GM12878 (cell line): ENCODE measurements at regions not wholly inside any gene's neighbourhood (a gene's known extent, or its start where the extent isn't known, plus 50 kb on each side); places are given as distances from the start of the nearest gene placed in this dataset.

Experiments
- ATAC-seq: fragments of 200-7000 bp; cut with Tn5 transposase; 3 replicates; pipeline ENCODE4 v1.9.1; 2020; ENCODE audit warnings: mild to moderate bottlenecking, moderate library complexity
- BruUV-seq: library from RNA; stranded (reverse); fragments of 400-500 nt; replicated peaks from 2 replicates; lab custom pipeline; 2021; lab: Mats Ljungman, UMichigan
- CTCF ChIA-PET: fragments of 300-600 bp; sonication (Branson Sonifier 250); formaldehyde crosslinking; extraction: SDS; loops from one replicate; lab custom pipeline; 2021; ENCODE audit warnings: inconsistent platforms; lab: Yijun Ruan, JAX
- POLR2A ChIA-PET: fragments of 350-600 bp; formaldehyde crosslinking; extraction: SDS; loops from one replicate; lab custom pipeline; 2021; ENCODE audit warnings: inconsistent platforms; lab: Charles Lee
- RAD21 ChIA-PET: fragments of 300-600 bp; sonication (Branson Sonifier 250); formaldehyde crosslinking; loops from one replicate; lab custom pipeline; 2023; ENCODE audit warnings: antibody characterized with exemption; ENCODE audit not compliant: unreplicated experiment; lab: Charles Lee
- SMC1A ChIA-PET: fragments of 300-600 bp; sonication (Branson Sonifier 250); formaldehyde crosslinking; loops from one replicate; lab custom pipeline; 2023; ENCODE audit not compliant: unreplicated experiment, uncharacterized antibody; lab: Charles Lee
- DNase-seq: peaks from one replicate; pipeline ENCODE4 v3.0.0-alpha.2; 2011; ENCODE audit warnings: low read depth, low spot score
- FAIRE-seq: peaks from 3 replicates; lab custom pipeline; 2011; peaks lifted over from hg19 to GRCh38; lab: Jason Lieb, UNC
- H2AFZ ChIP-seq: 2 replicates; pipeline ENCODE4 v1.6.0; 2011; ENCODE audit warnings: low read depth, low read length, control low read depth; ENCODE audit not compliant: control insufficient read depth
- H3K27ac ChIP-seq: 2 replicates; pipeline ENCODE4 v1.5.1; 2011; ENCODE audit warnings: control low read depth; ENCODE audit not compliant: control insufficient read depth, insufficient read depth
- H3K27me3 ChIP-seq, 2 experiments: replicated peaks in 1 of 2; 2 replicates each; pipeline versions ENCODE4 v1.6.0 to v1.6.1; 2011; ENCODE audit warnings: low read length in 1 of 2; ENCODE audit not compliant: control insufficient read depth in 2 of 2, insufficient read depth in 2 of 2
- H3K36me3 ChIP-seq, 2 experiments: 2 replicates each; pipeline ENCODE4 v1.5.1; 2011; ENCODE audit warnings: low read length in 1 of 2; ENCODE audit not compliant: control insufficient read depth in 2 of 2, insufficient read depth in 2 of 2
- H3K4me1 ChIP-seq: 2 replicates; pipeline ENCODE4 v1.6.1; 2011; ENCODE audit warnings: mild to moderate bottlenecking, low read length, moderate library complexity, mixed read lengths; ENCODE audit not compliant: control insufficient read depth, insufficient read depth
- H3K4me2 ChIP-seq: 2 replicates; pipeline ENCODE4 v1.6.0; 2011; ENCODE audit warnings: control low read depth; ENCODE audit not compliant: control insufficient read depth, insufficient read depth
- H3K4me3 ChIP-seq: fragments of 200-600 bp; sonication (generic); 2 replicates; pipeline ENCODE4 v1.5.1; 2016
- H3K79me2 ChIP-seq: 2 replicates; pipeline ENCODE4 v1.6.0; 2011; ENCODE audit warnings: low read length; ENCODE audit not compliant: control insufficient read depth, insufficient read depth
- H3K9ac ChIP-seq: 2 replicates; pipeline ENCODE4 v1.8.0; 2011; ENCODE audit warnings: low read length, control low read depth, mixed read lengths; ENCODE audit not compliant: control insufficient read depth, insufficient read depth
- H3K9me3 ChIP-seq: replicated peaks from 3 replicates; pipeline ENCODE4 v1.5.1; 2011; ENCODE audit warnings: mild to moderate bottlenecking, low read length; ENCODE audit not compliant: control insufficient read depth, insufficient read depth
- H4K20me1 ChIP-seq: 2 replicates; pipeline ENCODE4 v1.6.0; 2011; ENCODE audit not compliant: control insufficient read depth, insufficient read depth
- BHLHE40 ChIP-seq, 2 experiments: fragments of 450-650 bp in 1 of 2; IDR thresholded peaks; 2 replicates each; pipeline ENCODE4 v1.6.1; 2011 to 2017; ENCODE audit warnings: low read depth in 2 of 2, borderline replicate concordance in 1 of 2, improper control_type of control experiment in 1 of 2, low read length in 1 of 2, mild to moderate bottlenecking in 1 of 2
- MLLT1 ChIP-seq: fragments of 450-650 bp; IDR thresholded peaks from 2 replicates; pipeline ENCODE4 v1.6.1; 2016; ENCODE audit warnings: mild to moderate bottlenecking
- NBN ChIP-seq: fragments of 450-650 bp; IDR thresholded peaks from 2 replicates; pipeline ENCODE4 v1.6.1; 2016
- NKRF ChIP-seq: fragments of 450-650 bp; conservative IDR thresholded peaks from 2 replicates; pipeline ENCODE4 v1.6.1; 2017; ENCODE audit warnings: mild to moderate bottlenecking, moderate library complexity
- POU2F2 ChIP-seq: IDR thresholded peaks from 3 replicates; pipeline ENCODE4 v1.6.1; 2011; ENCODE audit warnings: low read depth, mild to moderate bottlenecking, low read length, borderline replicate concordance
- RBBP5 ChIP-seq: fragments of 200-600 bp; sonication (generic); conservative IDR thresholded peaks from 2 replicates; pipeline ENCODE4 v1.6.1; 2016
- RELA ChIP-seq: fragments of 450-650 bp; IDR thresholded peaks from 2 replicates; pipeline ENCODE4 v1.8.0; 2014; ENCODE audit warnings: borderline replicate concordance; ENCODE audit not compliant: partially characterized antibody
- SUPT20H ChIP-seq: IDR thresholded peaks from 2 replicates; pipeline ENCODE4 v1.6.1; 2011; ENCODE audit warnings: low read depth, mild to moderate bottlenecking, low read length, moderate library complexity, borderline replicate concordance; ENCODE audit not compliant: control insufficient read depth
- TAF1 ChIP-seq: IDR thresholded peaks from 2 replicates; pipeline ENCODE4 v1.6.1; 2011; ENCODE audit warnings: mild to moderate bottlenecking, low read depth, low read length, borderline replicate concordance
- ZBTB4 ChIP-seq: fragments of 450-650 bp; formaldehyde crosslinking; IDR thresholded peaks from 2 replicates; pipeline ENCODE4 v1.4.0; 2022; ENCODE audit warnings: mild to moderate bottlenecking, moderate library complexity
- WGBS: methylation state at CpG from one replicate; pipeline ENCODE4 v1.1.6; 2016; ENCODE audit warnings: low lambda C conversion rate; ENCODE audit not compliant: insufficient replicate concordance, insufficient coverage; ENCODE audit errors: missing lambda C conversion rate; 5-methylcytosine and 5-hydroxymethylcytosine counted together
- in situ Hi-C: fragments of 300-500 bp; cut with MboI; formaldehyde crosslinking; loops from 9 replicates; pipeline ENCODE4 v1.14.3; 2018; ENCODE audit warnings: mixed read lengths
- intact Hi-C: fragments of 100-400 bp; cut with micrococcal nuclease; formaldehyde crosslinking; loops from one replicate; pipeline ENCODE4 v1.14.2; 2022; ENCODE audit not compliant: unreplicated experiment

- in situ Hi-C loops, result no loop called here
- intact Hi-C loops, result no loop called here
- TF ChIP-seq NKRF, result no peak
- no peak for TF ChIP-seq RELA
- no peak for TF ChIP-seq ZBTB4 (CRISPR knock-in tag)
- no peak for TF ChIP-seq MLLT1
- TF ChIP-seq SUPT20H, result no peak
- TF ChIP-seq BHLHE40 (IDR thresholded peaks at IDR 0.05; ENCODE audit: borderline replicate concordance in 1 of 2, low read depth in 2 of 2, low read length in 1 of 2), result no peak
- no peak for TF ChIP-seq TAF1
- TF ChIP-seq POU2F2, result no peak
- no peak for TF ChIP-seq NBN
- no peak for TF ChIP-seq RBBP5
- no peak overlapping the region for H3K27ac ChIP-seq
- WGBS, result 51% methylated on average over 8 of the region's 8 CpGs
- H4K20me1 ChIP-seq, result no peaks in the 10 kb centered on the region
- RAD21 ChIA-PET, result no interaction called here
- no peak overlapping the region for H3K4me3 ChIP-seq
- H3K9me3 ChIP-seq, result no peaks in the 10 kb centered on the region
- CTCF ChIA-PET, result no interaction called here
- H3K4me1 ChIP-seq, result peaks cover 21% of the 10 kb centered on the region
- H3K4me2 ChIP-seq, result no peak overlapping the region
- H3K36me3 ChIP-seq, result no peaks in the 10 kb centered on the region
- BruUV-seq, result no TSS peak
- ATAC-seq (no peak), DNase-seq (no peak), FAIRE-seq (no peak)
- no peaks in the 10 kb centered on the region for H3K27me3 ChIP-seq
- H3K79me2 ChIP-seq, result no peaks in the 10 kb centered on the region
- SMC1A ChIA-PET, result no interaction called here
- no peak overlapping the region for H3K9ac ChIP-seq
- no peak overlapping the region for H2AFZ ChIP-seq
- POLR2A ChIA-PET, result interaction anchor here (0.6 kb wide), 1 partner anchor 51 kb away, joined by 4 read pairs; no protein-coding TSS in a partner anchor
Observed at GRCh38 chr12:115377230-115377629, 693.3 kb upstream of the TBX3 start.
